GM13977 (cell line): ENCODE measurements at regions not wholly inside any gene's neighbourhood (a gene's known extent, or its start where the extent isn't known, plus 50 kb on each side); places are given as distances from the start of the nearest gene placed in this dataset.

ENCODE experiments used
- DNase-seq: peaks from one replicate; pipeline ENCODE4 v3.0.0; 2012; ENCODE audit warnings: low spot score
- in situ Hi-C: fragments of 300-500 bp; cut with MboI; formaldehyde crosslinking; loops from one replicate; pipeline ENCODE4 v1.12.0; 2022; ENCODE audit warnings: low sequenced_read_pairs, low pct_unique_long_range_greater_than_20kb, mixed read lengths, inconsistent platforms; ENCODE audit not compliant: unreplicated experiment
- TF ChIP-seq, protein P1 (sequence below): IDR thresholded peaks from 2 replicates; pipeline ENCODE4 v1.5.1; 2012; ENCODE audit warnings: mild to moderate bottlenecking, control low read depth; ENCODE audit not compliant: insufficient read depth; ENCODE audit errors: extremely low read depth, missing control alignments

- TF ChIP-seq, protein P1, sequence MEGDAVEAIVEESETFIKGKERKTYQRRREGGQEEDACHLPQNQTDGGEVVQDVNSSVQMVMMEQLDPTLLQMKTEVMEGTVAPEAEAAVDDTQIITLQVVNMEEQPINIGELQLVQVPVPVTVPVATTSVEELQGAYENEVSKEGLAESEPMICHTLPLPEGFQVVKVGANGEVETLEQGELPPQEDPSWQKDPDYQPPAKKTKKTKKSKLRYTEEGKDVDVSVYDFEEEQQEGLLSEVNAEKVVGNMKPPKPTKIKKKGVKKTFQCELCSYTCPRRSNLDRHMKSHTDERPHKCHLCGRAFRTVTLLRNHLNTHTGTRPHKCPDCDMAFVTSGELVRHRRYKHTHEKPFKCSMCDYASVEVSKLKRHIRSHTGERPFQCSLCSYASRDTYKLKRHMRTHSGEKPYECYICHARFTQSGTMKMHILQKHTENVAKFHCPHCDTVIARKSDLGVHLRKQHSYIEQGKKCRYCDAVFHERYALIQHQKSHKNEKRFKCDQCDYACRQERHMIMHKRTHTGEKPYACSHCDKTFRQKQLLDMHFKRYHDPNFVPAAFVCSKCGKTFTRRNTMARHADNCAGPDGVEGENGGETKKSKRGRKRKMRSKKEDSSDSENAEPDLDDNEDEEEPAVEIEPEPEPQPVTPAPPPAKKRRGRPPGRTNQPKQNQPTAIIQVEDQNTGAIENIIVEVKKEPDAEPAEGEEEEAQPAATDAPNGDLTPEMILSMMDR, result no peak
- no peak for DNase-seq
- in situ Hi-C loops, result no loop called here
Measured at GRCh38 chr11:127590314-127590713, 589.7 kb upstream of the KIRREL3 start.

DNA sequence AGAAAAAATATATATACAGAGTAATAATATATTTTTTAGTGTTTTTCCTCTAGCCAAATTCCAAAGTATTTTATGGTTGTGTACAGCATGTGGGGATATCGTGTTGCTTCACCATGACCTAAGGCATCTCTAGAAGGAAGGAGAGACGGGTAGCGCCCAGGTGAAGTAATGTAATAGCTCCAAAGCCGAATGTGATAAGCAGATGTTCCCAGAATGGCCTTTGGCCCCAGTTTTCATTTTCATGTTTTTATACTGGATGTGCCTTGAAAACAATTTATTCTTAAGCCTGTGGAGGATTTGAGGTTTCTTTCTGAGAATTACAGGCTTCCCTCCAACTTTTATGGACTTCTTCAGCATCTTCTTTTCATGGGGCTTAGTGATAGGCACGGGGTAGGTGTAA, 587.9 kb upstream of the KIRREL3 start:
- no peak for DNase-seq
- TF ChIP-seq, protein P1, result no peak
- in situ Hi-C loops, result no loop called here

- no peak for DNase-seq
- TF ChIP-seq, protein P1, result no peak
- in situ Hi-C loops, result no loop called here
Measured at GRCh38 chr11:127587511-127587910, 586.9 kb upstream of the KIRREL3 start.

- DNase-seq, result no peak
- TF ChIP-seq, protein P1, result no peak
- in situ Hi-C loops, result no loop called here
Measured at GRCh38 chr11:127576210-127576609, 575.6 kb upstream of the KIRREL3 start.

DNA sequence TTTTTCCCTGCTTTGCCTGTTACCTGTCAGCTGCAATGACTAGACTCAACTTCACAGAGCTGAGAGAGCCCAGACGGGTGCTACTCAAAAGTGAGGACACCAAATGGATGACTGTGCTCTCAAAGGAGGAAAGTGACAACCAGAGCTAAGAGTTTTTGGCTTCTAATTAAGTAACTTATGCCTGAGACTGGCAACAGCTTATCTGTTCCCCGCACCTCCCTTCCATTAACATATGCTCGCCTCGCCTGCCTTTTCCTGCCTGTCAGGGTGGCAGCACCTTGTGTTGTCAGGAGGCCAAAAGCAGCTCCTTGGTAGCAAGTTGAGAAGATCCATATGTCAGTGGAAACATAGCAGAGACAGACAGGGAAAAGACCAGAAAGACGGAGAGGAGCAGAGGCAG, 573.9 kb upstream of the KIRREL3 start:
- in situ Hi-C loops, result no loop called here
- TF ChIP-seq, protein P1, result no peak
- no peak for DNase-seq

DNA sequence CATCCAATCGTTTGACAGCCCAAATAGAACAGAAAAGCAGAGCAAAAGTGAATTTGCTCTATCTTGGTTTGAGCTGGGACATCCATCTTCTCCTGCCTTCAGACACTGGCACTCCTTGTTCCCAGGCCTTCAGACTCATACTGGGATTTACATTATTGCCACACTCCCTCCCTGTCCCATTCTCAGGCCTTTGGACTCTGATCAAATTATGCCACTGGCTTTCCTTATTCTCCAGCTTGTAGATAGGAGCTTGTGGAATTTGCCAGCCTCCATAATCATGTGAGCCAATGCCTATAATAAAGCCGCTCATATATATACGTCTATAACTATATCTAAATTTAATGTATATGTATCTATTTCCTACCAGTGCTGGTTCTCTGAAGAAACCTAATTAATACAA, 568.3 kb upstream of the KIRREL3 start:
- DNase-seq, result no peak
- in situ Hi-C loops, result no loop called here
- TF ChIP-seq, protein P1, result no peak

DNA sequence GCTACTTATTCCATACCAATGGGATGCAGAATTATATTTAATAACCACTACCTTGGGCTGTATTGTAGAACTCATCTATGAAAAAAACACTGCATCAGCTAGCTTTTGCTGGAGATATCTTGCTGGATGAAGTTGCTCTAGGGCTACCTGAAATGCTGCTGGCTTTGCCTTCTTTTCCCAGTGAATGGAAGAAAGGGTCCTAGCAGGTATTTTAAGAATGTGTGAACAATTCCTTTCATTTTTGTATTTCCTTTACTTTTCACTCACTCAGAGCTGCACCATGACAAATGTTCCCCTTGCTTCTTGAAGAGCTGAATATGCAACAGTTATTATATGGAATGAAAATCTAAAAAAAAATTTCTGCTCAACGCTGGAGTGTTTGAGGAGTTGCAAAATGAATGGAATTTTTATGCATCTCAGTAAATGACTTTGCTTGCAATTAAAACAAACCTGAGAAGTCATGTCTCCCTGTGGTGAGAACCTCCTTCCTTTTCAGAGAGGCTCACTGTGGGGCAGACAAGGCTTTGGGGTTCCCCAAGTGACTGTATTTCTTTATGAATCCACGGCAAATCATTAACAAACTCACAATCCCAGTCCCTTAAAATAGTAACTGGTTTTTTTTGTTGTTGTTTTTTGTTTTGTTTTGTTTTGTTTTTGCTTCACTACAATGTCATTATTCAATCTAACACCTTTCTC, 566.8 kb upstream of the KIRREL3 start:
- TF ChIP-seq, protein P1, result no peak
- in situ Hi-C loops, result no loop called here
- DNase-seq, result no peak
